HEK293 (cell line): ENCODE measurements at regions not wholly inside any gene's neighbourhood (a gene's known extent, or its start where the extent isn't known, plus 50 kb on each side); places are given as distances from the start of the nearest gene placed in this dataset.

Experiments
- CTCF ChIA-PET: fragments of 350-600 bp; formaldehyde crosslinking; extraction: SDS; loops from one replicate; lab custom pipeline; 2021; ENCODE audit warnings: antibody characterized with exemption; lab: Yijun Ruan, JAX
- POLR2A ChIA-PET: fragments of 300-600 bp; formaldehyde crosslinking; extraction: SDS; loops from one replicate; lab custom pipeline; 2020; ENCODE audit warnings: antibody characterized with exemption, inconsistent platforms; lab: Yijun Ruan, JAX
- H3K27ac ChIP-seq: fragments of 200-500 bp; sonication (Bioruptor generic); 2 replicates; pipeline ENCODE4 v1.5.1; 2014; ENCODE audit warnings: low read depth, low read length, control low read depth, inconsistent platforms; ENCODE audit errors: extremely low read depth
- H3K36me3 ChIP-seq, 2 experiments: fragments of 200-500 bp in 1 of 2; sonication (Bioruptor generic) in 1 of 2; 1 replicate in 1 of 2; 2 replicates in 1 of 2; pipeline ENCODE4 v1.5.1; 2014 to 2017; ENCODE audit warnings: inconsistent platforms in 2 of 2, low read length in 2 of 2; ENCODE audit not compliant: control insufficient read depth in 2 of 2, insufficient read depth in 1 of 2
- H3K4me1 ChIP-seq: fragments of 200-500 bp; sonication (Bioruptor generic); 2 replicates; pipeline ENCODE4 v1.5.1; 2014; ENCODE audit warnings: mild to moderate bottlenecking, low read length, inconsistent platforms; ENCODE audit not compliant: control insufficient read depth, insufficient read depth
- H3K4me3 ChIP-seq: 2 replicates; pipeline ENCODE4 v1.5.1; 2011; ENCODE audit warnings: low read depth, mild to moderate bottlenecking, control low read depth, low read length, moderate library complexity
- H3K9me3 ChIP-seq: fragments of 200-500 bp; sonication (Bioruptor generic); 2 replicates; pipeline ENCODE4 v1.5.1; 2014; ENCODE audit warnings: low read depth, low read length, inconsistent platforms; ENCODE audit not compliant: control insufficient read depth, insufficient read depth
- EGR2 ChIP-seq: fragments of 450-650 bp; formaldehyde crosslinking; IDR thresholded peaks from 2 replicates; pipeline ENCODE4 v1.5.1; 2016; ENCODE audit warnings: low read depth, missing biosample characterization, missing genetic modification characterization
- KLF8 ChIP-seq: fragments of 450-650 bp; formaldehyde crosslinking; IDR thresholded peaks from 2 replicates; pipeline ENCODE4 v1.5.1; 2016; ENCODE audit warnings: missing biosample characterization, missing genetic modification characterization
- PRDM10 ChIP-seq: fragments of 450-650 bp; formaldehyde crosslinking; IDR thresholded peaks from 2 replicates; pipeline ENCODE4 v1.5.1; 2016; ENCODE audit warnings: missing biosample characterization, missing genetic modification characterization
- SP3 ChIP-seq: fragments of 450-650 bp; formaldehyde crosslinking; IDR thresholded peaks from 2 replicates; pipeline ENCODE4 v1.5.1; 2016; ENCODE audit warnings: missing biosample characterization, missing genetic modification characterization
- YY1 ChIP-seq: fragments of 450-650 bp; formaldehyde crosslinking; IDR thresholded peaks from 2 replicates; pipeline ENCODE4 v1.5.1; 2018; ENCODE audit warnings: missing biosample characterization, missing genetic modification characterization
- ZBTB48 ChIP-seq: fragments of 450-650 bp; formaldehyde crosslinking; IDR thresholded peaks from 2 replicates; pipeline ENCODE4 v1.5.1; 2016; ENCODE audit warnings: missing biosample characterization, missing genetic modification characterization
- ZBTB8A ChIP-seq: fragments of 450-650 bp; formaldehyde crosslinking; IDR thresholded peaks from 2 replicates; pipeline ENCODE4 v1.5.1; 2016; ENCODE audit warnings: missing biosample characterization, missing genetic modification characterization
- ZEB2 ChIP-seq: fragments of 450-650 bp; formaldehyde crosslinking; IDR thresholded peaks from 2 replicates; pipeline ENCODE4 v1.5.1; 2016; ENCODE audit warnings: missing biosample characterization, missing genetic modification characterization
- ZNF114 ChIP-seq: fragments of 450-650 bp; formaldehyde crosslinking; IDR thresholded peaks from 2 replicates; pipeline ENCODE4 v1.5.0; 2017; ENCODE audit warnings: missing biosample characterization, missing genetic modification characterization
- ZNF175 ChIP-seq: fragments of 450-650 bp; formaldehyde crosslinking; IDR thresholded peaks from 2 replicates; pipeline ENCODE4 v1.5.1; 2016; ENCODE audit warnings: missing biosample characterization, missing genetic modification characterization
- ZNF19 ChIP-seq: fragments of 450-650 bp; formaldehyde crosslinking; IDR thresholded peaks from 2 replicates; pipeline ENCODE4; 2016; ENCODE audit warnings: missing biosample characterization, missing genetic modification characterization, low read depth
- ZNF23 ChIP-seq: fragments of 450-650 bp; formaldehyde crosslinking; IDR thresholded peaks from 2 replicates; pipeline ENCODE4 v1.5.1; 2016; ENCODE audit warnings: missing biosample characterization, missing genetic modification characterization, borderline replicate concordance
- ZNF266 ChIP-seq: fragments of 450-650 bp; formaldehyde crosslinking; IDR thresholded peaks from 2 replicates; pipeline ENCODE4 v1.5.1; 2016; ENCODE audit warnings: missing biosample characterization, missing genetic modification characterization, low read depth
- ZNF302 ChIP-seq: fragments of 450-650 bp; formaldehyde crosslinking; IDR thresholded peaks from 2 replicates; pipeline ENCODE4 v1.5.1; 2016; ENCODE audit warnings: missing biosample characterization, missing genetic modification characterization, low read depth
- ZNF362 ChIP-seq: fragments of 450-650 bp; formaldehyde crosslinking; IDR thresholded peaks from 2 replicates; pipeline ENCODE4 v1.5.1; 2016; ENCODE audit warnings: missing biosample characterization, missing genetic modification characterization
- ZNF391 ChIP-seq: fragments of 450-650 bp; formaldehyde crosslinking; IDR thresholded peaks from 2 replicates; pipeline ENCODE4 v1.5.1; 2016; ENCODE audit warnings: low read depth, missing biosample characterization, missing genetic modification characterization, borderline replicate concordance
- ZNF423 ChIP-seq: fragments of 450-650 bp; formaldehyde crosslinking; IDR thresholded peaks from 2 replicates; pipeline ENCODE4 v1.5.1; 2016; ENCODE audit warnings: missing biosample characterization, missing genetic modification characterization
- ZNF561 ChIP-seq: fragments of 450-650 bp; IDR thresholded peaks from 2 replicates; pipeline ENCODE4 v1.5.1; 2018; ENCODE audit warnings: missing biosample characterization, missing genetic modification characterization, borderline replicate concordance
- ZNF596 ChIP-seq: fragments of 450-650 bp; IDR thresholded peaks from 2 replicates; pipeline ENCODE4 v1.5.0; 2018; ENCODE audit warnings: missing biosample characterization, mild to moderate bottlenecking, missing genetic modification characterization, moderate library complexity
- ZNF621 ChIP-seq: fragments of 450-650 bp; formaldehyde crosslinking; IDR thresholded peaks from 2 replicates; pipeline ENCODE4 v1.5.1; 2017; ENCODE audit warnings: missing biosample characterization, missing genetic modification characterization
- ZNF76 ChIP-seq: fragments of 450-650 bp; formaldehyde crosslinking; IDR thresholded peaks from 2 replicates; pipeline ENCODE4; 2016; ENCODE audit warnings: low read depth, missing biosample characterization, missing genetic modification characterization, borderline replicate concordance
- ZNF792 ChIP-seq: fragments of 450-650 bp; formaldehyde crosslinking; IDR thresholded peaks from 2 replicates; pipeline ENCODE4 v1.5.1; 2016; ENCODE audit warnings: missing biosample characterization, missing genetic modification characterization
- ZSCAN5A ChIP-seq: fragments of 450-650 bp; formaldehyde crosslinking; IDR thresholded peaks from 2 replicates; pipeline ENCODE4 v1.5.1; 2016; ENCODE audit warnings: missing biosample characterization, missing genetic modification characterization
- TF ChIP-seq, protein P1 (sequence below): fragments of 450-650 bp; formaldehyde crosslinking; IDR thresholded peaks from 2 replicates; pipeline ENCODE4 v1.5.1; 2016; ENCODE audit warnings: missing biosample characterization, missing genetic modification characterization
- TF ChIP-seq, protein P2 (sequence below): fragments of 450-650 bp; formaldehyde crosslinking; IDR thresholded peaks from 2 replicates; pipeline ENCODE4 v1.5.1; 2017; ENCODE audit warnings: missing biosample characterization, missing genetic modification characterization

GRCh38 chr16:63928421-63928820 is 1193.4 kb downstream of the CDH11 start:
- Histone ChIP-seq H3K4me3 (no peak overlapping the region), H3K9me3 (no peaks in the 10 kb centered on the region), H3K27ac (no peak overlapping the region), H3K36me3 (no peaks in the 10 kb centered on the region), H3K4me1 (no peaks in the 10 kb centered on the region)
- TF ChIP-seq ZNF362 (tag by site-specific recombination) = no peak
- CTCF ChIA-PET = no interaction called here
- POLR2A ChIA-PET = no interaction called here

DNA sequence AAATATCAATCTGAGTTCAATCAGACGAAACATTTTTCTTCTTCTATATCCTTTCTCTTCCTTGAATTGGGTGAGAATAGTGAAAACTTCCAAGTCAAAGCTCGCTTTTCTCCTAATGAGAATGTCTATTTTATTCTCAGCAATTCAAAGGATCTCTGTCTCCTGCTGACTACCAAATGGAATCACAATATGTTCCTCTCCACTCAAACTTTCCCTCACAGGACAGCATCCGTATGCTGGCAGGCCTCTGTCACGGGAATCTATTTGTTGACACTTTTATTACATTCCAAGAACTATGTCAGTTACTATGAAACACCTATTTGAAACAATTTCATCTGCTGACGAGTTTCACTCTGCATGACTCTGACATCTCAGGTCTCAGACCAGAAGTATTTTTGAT is 1196.6 kb downstream of the CDH11 start:
- ChIA-PET POLR2A (no interaction called here), CTCF (no interaction called here)
- Histone ChIP-seq H3K27ac (no peak overlapping the region), H3K4me1 (no peaks in the 10 kb centered on the region), H3K4me3 (no peak overlapping the region), H3K36me3 (no peaks in the 10 kb centered on the region), H3K9me3 (no peaks in the 10 kb centered on the region)
- no peak for TF ChIP-seq ZNF792 (tag by site-specific recombination)
- TF ChIP-seq ZNF23 = no peak
- TF ChIP-seq ZNF423 (tag by site-specific recombination) = no peak
- TF ChIP-seq ZNF596 = no peak
- TF ChIP-seq, protein P1, sequence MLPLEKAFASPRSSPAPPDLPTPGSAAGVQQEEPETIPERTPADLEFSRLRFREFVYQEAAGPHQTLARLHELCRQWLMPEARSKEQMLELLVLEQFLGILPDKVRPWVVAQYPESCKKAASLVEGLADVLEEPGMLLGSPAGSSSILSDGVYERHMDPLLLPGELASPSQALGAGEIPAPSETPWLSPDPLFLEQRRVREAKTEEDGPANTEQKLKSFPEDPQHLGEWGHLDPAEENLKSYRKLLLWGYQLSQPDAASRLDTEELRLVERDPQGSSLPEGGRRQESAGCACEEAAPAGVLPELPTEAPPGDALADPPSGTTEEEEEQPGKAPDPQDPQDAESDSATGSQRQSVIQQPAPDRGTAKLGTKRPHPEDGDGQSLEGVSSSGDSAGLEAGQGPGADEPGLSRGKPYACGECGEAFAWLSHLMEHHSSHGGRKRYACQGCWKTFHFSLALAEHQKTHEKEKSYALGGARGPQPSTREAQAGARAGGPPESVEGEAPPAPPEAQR = no peak
- no peak for TF ChIP-seq ZNF621 (tag by site-specific recombination)
- TF ChIP-seq ZSCAN5A (tag by site-specific recombination) = no peak
- TF ChIP-seq ZNF391 (tag by site-specific recombination) = no peak
- no peak for TF ChIP-seq KLF8
- TF ChIP-seq ZEB2 (tag by site-specific recombination) = no peak
- TF ChIP-seq ZBTB8A (tag by site-specific recombination) = no peak
- no peak for TF ChIP-seq EGR2

DNA sequence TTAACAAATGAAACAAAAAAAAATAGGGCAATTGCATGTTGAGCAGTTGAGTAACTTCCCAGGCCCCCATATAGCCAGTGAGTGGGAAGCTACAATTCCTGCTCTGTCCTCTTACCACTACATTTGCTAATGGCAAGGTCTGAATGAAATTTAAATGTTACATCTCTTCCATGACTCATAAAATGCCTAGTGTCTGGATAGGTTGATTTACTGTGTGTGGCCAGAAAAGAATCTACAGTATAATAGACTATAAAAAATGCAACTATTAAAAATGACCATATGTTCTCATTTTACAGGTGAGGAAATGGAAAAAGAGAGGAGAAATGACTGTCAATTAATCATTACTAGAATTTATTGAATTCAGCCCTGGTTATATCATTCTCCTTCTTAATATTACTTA is 1199.3 kb downstream of the CDH11 start:
- POLR2A ChIA-PET = no interaction called here
- CTCF ChIA-PET = no interaction called here
- H3K9me3 ChIP-seq = no peaks in the 10 kb centered on the region
- no peaks in the 10 kb centered on the region for H3K4me1 ChIP-seq
- H3K4me3 ChIP-seq = no peak overlapping the region
- H3K27ac ChIP-seq = no peak overlapping the region
- no peaks in the 10 kb centered on the region for H3K36me3 ChIP-seq
- TF ChIP-seq ZNF175 (tag by site-specific recombination) (no peak), ZBTB48 (tag by site-specific recombination) (no peak), ZNF76 (no peak), ZNF19 (tag by site-specific recombination) (no peak), YY1 (no peak), ZNF302 (tag by site-specific recombination) (no peak), ZNF561 (tag by site-specific recombination) (no peak), ZNF114 (tag by site-specific recombination) (no peak), SP3 (no peak), ZNF266 (tag by site-specific recombination) (no peak), PRDM10 (no peak)
- TF ChIP-seq, protein P2, sequence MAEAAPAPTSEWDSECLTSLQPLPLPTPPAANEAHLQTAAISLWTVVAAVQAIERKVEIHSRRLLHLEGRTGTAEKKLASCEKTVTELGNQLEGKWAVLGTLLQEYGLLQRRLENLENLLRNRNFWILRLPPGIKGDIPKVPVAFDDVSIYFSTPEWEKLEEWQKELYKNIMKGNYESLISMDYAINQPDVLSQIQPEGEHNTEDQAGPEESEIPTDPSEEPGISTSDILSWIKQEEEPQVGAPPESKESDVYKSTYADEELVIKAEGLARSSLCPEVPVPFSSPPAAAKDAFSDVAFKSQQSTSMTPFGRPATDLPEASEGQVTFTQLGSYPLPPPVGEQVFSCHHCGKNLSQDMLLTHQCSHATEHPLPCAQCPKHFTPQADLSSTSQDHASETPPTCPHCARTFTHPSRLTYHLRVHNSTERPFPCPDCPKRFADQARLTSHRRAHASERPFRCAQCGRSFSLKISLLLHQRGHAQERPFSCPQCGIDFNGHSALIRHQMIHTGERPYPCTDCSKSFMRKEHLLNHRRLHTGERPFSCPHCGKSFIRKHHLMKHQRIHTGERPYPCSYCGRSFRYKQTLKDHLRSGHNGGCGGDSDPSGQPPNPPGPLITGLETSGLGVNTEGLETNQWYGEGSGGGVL (tag by site-specific recombination) = no peak
